ENCODE measurements at regions not wholly inside any gene's neighbourhood (a gene's known extent, or its start where the extent isn't known, plus 50 kb on each side); places are given as distances from the start of the nearest gene placed in this dataset.

DNA sequence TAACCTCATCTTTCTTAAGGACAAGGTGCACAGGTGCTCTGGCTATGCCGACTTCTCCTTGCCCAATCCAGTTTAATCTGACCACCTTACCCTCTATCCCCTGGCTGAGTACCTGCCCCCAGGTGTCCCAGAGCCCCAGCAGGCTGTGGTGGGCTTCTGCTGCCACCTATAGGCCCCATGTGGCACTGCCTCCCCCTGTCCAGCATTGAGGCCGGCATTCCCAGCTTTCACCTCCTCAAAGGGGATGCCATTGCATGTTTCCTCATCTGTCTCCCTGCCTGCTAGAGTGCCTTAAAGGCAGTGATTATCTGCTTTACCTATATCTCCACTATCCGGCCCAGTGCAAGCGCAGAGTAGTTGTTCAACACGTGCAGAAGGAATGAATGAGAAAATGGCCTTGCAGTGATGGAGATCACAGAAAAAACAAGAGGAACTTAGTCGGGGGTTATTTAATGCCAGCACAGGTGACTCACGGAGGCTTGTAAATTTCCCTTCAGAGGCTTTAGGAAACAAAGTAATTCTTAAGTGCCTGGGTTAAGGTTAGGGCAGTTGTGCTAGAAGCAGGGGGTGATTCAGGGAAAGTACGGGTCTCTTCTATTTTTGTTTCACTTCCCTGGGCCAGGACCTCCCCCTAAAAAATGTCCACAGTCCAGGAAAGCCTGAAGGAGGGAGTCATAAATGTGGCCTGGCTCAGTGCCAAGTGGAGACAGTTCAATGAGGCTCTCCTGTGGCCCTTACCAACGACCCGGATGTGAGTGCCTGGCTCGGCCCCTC is 131.8 kb upstream of the NGF start:
- TF ChIP-seq, protein P1, sequence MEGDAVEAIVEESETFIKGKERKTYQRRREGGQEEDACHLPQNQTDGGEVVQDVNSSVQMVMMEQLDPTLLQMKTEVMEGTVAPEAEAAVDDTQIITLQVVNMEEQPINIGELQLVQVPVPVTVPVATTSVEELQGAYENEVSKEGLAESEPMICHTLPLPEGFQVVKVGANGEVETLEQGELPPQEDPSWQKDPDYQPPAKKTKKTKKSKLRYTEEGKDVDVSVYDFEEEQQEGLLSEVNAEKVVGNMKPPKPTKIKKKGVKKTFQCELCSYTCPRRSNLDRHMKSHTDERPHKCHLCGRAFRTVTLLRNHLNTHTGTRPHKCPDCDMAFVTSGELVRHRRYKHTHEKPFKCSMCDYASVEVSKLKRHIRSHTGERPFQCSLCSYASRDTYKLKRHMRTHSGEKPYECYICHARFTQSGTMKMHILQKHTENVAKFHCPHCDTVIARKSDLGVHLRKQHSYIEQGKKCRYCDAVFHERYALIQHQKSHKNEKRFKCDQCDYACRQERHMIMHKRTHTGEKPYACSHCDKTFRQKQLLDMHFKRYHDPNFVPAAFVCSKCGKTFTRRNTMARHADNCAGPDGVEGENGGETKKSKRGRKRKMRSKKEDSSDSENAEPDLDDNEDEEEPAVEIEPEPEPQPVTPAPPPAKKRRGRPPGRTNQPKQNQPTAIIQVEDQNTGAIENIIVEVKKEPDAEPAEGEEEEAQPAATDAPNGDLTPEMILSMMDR (IDR thresholded peaks at IDR 0.05): peak; percentile 85
- TF ChIP-seq EZH2 (IDR thresholded peaks at IDR 0.05) (no peak), EZH2phosphoT487 (IDR thresholded peaks at IDR 0.05) (no peak)
